ENCODE measurements at regions not wholly inside any gene's neighbourhood (a gene's known extent, or its start where the extent isn't known, plus 50 kb on each side); places are given as distances from the start of the nearest gene placed in this dataset.

- H3K9ac ChIP-seq (ENCODE audit: low read length) = no peak overlapping the region
- H4K20me1 ChIP-seq (ENCODE audit: insufficient read depth) = no peaks in the 10 kb centered on the region
- no peak overlapping the region for H3K4me2 ChIP-seq (ENCODE audit: low read length)
- H3K27me3 ChIP-seq (ENCODE audit: insufficient read depth, low read depth, low read length) = no peaks in the 10 kb centered on the region
- H2AFZ ChIP-seq (ENCODE audit: low read depth, low read length) = no peak overlapping the region
- no peaks in the 10 kb centered on the region for H3F3A ChIP-seq (ENCODE audit: insufficient read depth, low read length, poor library complexity, severe bottlenecking)
- H3K36me3 ChIP-seq (ENCODE audit: insufficient read depth, low read length) = no peaks in the 10 kb centered on the region
- no peak overlapping the region for H3K4me3 ChIP-seq (ENCODE audit: low read length)
- peaks cover 3% of the 10 kb centered on the region for H3K9me3 ChIP-seq (ENCODE audit: low read length)
- TF ChIP-seq RAD21 (conservative IDR thresholded peaks at IDR 0.05) = no peak
- TF ChIP-seq POLR2AphosphoS5 (IDR thresholded peaks at IDR 0.05) = no peak
- TF ChIP-seq, protein P1, sequence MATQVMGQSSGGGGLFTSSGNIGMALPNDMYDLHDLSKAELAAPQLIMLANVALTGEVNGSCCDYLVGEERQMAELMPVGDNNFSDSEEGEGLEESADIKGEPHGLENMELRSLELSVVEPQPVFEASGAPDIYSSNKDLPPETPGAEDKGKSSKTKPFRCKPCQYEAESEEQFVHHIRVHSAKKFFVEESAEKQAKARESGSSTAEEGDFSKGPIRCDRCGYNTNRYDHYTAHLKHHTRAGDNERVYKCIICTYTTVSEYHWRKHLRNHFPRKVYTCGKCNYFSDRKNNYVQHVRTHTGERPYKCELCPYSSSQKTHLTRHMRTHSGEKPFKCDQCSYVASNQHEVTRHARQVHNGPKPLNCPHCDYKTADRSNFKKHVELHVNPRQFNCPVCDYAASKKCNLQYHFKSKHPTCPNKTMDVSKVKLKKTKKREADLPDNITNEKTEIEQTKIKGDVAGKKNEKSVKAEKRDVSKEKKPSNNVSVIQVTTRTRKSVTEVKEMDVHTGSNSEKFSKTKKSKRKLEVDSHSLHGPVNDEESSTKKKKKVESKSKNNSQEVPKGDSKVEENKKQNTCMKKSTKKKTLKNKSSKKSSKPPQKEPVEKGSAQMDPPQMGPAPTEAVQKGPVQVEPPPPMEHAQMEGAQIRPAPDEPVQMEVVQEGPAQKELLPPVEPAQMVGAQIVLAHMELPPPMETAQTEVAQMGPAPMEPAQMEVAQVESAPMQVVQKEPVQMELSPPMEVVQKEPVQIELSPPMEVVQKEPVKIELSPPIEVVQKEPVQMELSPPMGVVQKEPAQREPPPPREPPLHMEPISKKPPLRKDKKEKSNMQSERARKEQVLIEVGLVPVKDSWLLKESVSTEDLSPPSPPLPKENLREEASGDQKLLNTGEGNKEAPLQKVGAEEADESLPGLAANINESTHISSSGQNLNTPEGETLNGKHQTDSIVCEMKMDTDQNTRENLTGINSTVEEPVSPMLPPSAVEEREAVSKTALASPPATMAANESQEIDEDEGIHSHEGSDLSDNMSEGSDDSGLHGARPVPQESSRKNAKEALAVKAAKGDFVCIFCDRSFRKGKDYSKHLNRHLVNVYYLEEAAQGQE (IDR thresholded peaks at IDR 0.05; ENCODE audit: borderline replicate concordance) = no peak
- no peak for TF ChIP-seq EZH2 (IDR thresholded peaks at IDR 0.05; ENCODE audit: borderline replicate concordance, insufficient read depth, low read length, poor library complexity, severe bottlenecking)
- TF ChIP-seq, protein P2, sequence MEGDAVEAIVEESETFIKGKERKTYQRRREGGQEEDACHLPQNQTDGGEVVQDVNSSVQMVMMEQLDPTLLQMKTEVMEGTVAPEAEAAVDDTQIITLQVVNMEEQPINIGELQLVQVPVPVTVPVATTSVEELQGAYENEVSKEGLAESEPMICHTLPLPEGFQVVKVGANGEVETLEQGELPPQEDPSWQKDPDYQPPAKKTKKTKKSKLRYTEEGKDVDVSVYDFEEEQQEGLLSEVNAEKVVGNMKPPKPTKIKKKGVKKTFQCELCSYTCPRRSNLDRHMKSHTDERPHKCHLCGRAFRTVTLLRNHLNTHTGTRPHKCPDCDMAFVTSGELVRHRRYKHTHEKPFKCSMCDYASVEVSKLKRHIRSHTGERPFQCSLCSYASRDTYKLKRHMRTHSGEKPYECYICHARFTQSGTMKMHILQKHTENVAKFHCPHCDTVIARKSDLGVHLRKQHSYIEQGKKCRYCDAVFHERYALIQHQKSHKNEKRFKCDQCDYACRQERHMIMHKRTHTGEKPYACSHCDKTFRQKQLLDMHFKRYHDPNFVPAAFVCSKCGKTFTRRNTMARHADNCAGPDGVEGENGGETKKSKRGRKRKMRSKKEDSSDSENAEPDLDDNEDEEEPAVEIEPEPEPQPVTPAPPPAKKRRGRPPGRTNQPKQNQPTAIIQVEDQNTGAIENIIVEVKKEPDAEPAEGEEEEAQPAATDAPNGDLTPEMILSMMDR (IDR thresholded peaks at IDR 0.05; ENCODE audit: poor library complexity, severe bottlenecking) = no peak
- TF ChIP-seq TAF1 (IDR thresholded peaks at IDR 0.05; ENCODE audit: low read depth) = no peak
- no peak for TF ChIP-seq SMC3 (conservative IDR thresholded peaks at IDR 0.05; ENCODE audit: poor library complexity)
- TF ChIP-seq EP300 (conservative IDR thresholded peaks at IDR 0.05; ENCODE audit: poor library complexity, severe bottlenecking) = no peak
- H3K27ac ChIP-seq (ENCODE audit: low read length) = no peak overlapping the region
- no peaks in the 10 kb centered on the region for H3K9me2 ChIP-seq (ENCODE audit: insufficient read depth, low read length)
- H3K79me2 ChIP-seq (replicated peaks; ENCODE audit: insufficient read depth, low read length) = no peaks in the 10 kb centered on the region
Measured at GRCh38 chr3:155019575-155019974, 60.5 kb upstream of the MME start.

- no peak overlapping the region for H3K4me2 ChIP-seq (ENCODE audit: low read length)
- H4K20me1 ChIP-seq (ENCODE audit: insufficient read depth) = no peaks in the 10 kb centered on the region
- no peak overlapping the region for H3K9ac ChIP-seq (ENCODE audit: low read length)
- no peak overlapping the region for H3K4me3 ChIP-seq (ENCODE audit: low read length)
- no peak overlapping the region for H3K27ac ChIP-seq (ENCODE audit: low read length)
- no peaks in the 10 kb centered on the region for H3K36me3 ChIP-seq (ENCODE audit: insufficient read depth, low read length)
- no peak overlapping the region for H2AFZ ChIP-seq (ENCODE audit: low read depth, low read length)
- TF ChIP-seq, protein P2 (IDR thresholded peaks at IDR 0.05; ENCODE audit: poor library complexity, severe bottlenecking) = no peak
- TF ChIP-seq, protein P1 (IDR thresholded peaks at IDR 0.05; ENCODE audit: borderline replicate concordance) = no peak
- TF ChIP-seq EZH2 (IDR thresholded peaks at IDR 0.05; ENCODE audit: borderline replicate concordance, insufficient read depth, low read length, poor library complexity, severe bottlenecking) (no peak), RAD21 (conservative IDR thresholded peaks at IDR 0.05) (no peak), TAF1 (IDR thresholded peaks at IDR 0.05; ENCODE audit: low read depth) (no peak), SMC3 (conservative IDR thresholded peaks at IDR 0.05; ENCODE audit: poor library complexity) (no peak), MXI1 (conservative IDR thresholded peaks at IDR 0.05; ENCODE audit: poor library complexity, severe bottlenecking) (no peak), EP300 (conservative IDR thresholded peaks at IDR 0.05; ENCODE audit: poor library complexity, severe bottlenecking) (no peak), POLR2AphosphoS5 (IDR thresholded peaks at IDR 0.05) (no peak)
- H3F3A ChIP-seq (ENCODE audit: insufficient read depth, low read length, poor library complexity, severe bottlenecking) = no peaks in the 10 kb centered on the region
- no peaks in the 10 kb centered on the region for H3K27me3 ChIP-seq (ENCODE audit: insufficient read depth, low read depth, low read length)
- H3K79me2 ChIP-seq (replicated peaks; ENCODE audit: insufficient read depth, low read length) = no peaks in the 10 kb centered on the region
- peaks cover 3% of the 10 kb centered on the region for H3K9me3 ChIP-seq (ENCODE audit: low read length)
- H3K9me2 ChIP-seq (ENCODE audit: insufficient read depth, low read length) = no peaks in the 10 kb centered on the region
Measured at GRCh38 chr3:155018621-155019330, 61.3 kb upstream of the MME start.

Data from neural cell (in vitro differentiated cells).